GM12874 (cell line): ENCODE measurements at regions not wholly inside any gene's neighbourhood (a gene's known extent, or its start where the extent isn't known, plus 50 kb on each side); places are given as distances from the start of the nearest gene placed in this dataset.

Source experiments
- CTCF ChIP-seq: IDR thresholded peaks from 2 replicates; pipeline ENCODE4 v1.5.1; 2011; ENCODE audit warnings: low read depth, mild to moderate bottlenecking, control low read depth, low read length, moderate library complexity; ENCODE audit not compliant: insufficient read depth

- TF ChIP-seq CTCF, result no peak
Measured at GRCh38 chr18:28690836-28691495, 514.0 kb upstream of the CDH2 start.

GRCh38 chr18:28690100-28690499, 513.2 kb upstream of the CDH2 start:
- TF ChIP-seq CTCF, result no peak

- no peak for TF ChIP-seq CTCF
Measured at GRCh38 chr18:28689588-28689987, 512.7 kb upstream of the CDH2 start.

- TF ChIP-seq CTCF, result no peak
Measured at GRCh38 chr18:28684746-28685355, 507.9 kb upstream of the CDH2 start.

DNA sequence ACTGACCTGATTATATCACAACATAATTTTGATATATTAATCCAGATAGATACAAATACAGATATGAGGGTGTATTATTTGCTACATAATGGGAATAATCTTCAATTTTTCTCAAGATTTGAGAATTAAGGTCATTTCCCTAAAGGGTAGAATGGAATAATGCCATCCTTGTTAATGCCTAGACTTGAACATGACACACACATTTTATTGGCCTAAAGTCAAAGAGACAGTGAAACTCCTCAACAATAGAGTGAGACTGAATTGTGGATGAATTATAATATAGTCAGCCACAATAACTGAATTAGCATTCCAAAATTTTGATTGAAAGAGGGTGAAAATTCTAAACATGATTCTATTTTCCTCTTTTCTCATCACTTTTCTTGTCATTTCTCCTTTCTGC, 506.0 kb upstream of the CDH2 start:
- no peak for TF ChIP-seq CTCF

DNA sequence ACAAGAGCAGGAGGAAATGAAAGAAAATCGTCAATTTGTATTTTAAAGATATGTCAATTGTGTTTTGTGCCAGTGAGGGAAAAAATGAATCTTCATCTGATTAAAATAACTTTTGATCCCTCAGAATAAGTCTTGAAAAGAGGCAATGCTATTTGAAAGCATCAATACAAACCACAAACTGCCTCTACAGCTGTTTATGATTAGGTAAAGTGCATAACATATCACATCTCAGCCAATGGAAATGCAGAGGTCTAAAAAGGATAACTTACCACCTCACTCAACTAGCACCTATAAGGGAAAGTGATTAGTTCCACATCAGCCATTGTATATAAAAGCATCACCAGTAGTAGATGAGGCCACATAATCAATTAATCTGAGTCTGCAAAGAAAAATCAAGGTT, 492.2 kb upstream of the CDH2 start:
- no peak for TF ChIP-seq CTCF

DNA sequence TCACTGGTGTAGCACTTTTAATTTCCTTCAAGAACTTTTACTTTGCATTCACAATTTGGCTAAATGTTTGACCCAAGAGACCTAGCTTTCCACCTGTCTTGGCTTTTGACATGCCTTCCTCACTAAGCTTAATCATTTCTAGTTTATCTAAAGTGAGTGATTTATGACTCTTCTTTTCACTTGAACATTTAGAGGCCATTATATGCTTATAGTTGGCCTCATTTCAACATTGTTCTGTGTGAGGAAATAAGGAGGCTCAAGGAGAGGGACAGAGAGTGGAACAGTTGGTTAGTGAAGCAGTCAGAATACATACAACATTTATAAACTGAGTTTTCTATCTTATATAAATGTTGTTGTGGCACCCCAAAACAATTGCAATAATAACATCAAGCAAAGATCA, 489.3 kb upstream of the CDH2 start:
- TF ChIP-seq CTCF, result no peak
